ENCODE measurements at regions not wholly inside any gene's neighbourhood (a gene's known extent, or its start where the extent isn't known, plus 50 kb on each side); places are given as distances from the start of the nearest gene placed in this dataset.
A peak's percentile ranks its signal among the peaks of the same experiment; 100 is the strongest.

DNA sequence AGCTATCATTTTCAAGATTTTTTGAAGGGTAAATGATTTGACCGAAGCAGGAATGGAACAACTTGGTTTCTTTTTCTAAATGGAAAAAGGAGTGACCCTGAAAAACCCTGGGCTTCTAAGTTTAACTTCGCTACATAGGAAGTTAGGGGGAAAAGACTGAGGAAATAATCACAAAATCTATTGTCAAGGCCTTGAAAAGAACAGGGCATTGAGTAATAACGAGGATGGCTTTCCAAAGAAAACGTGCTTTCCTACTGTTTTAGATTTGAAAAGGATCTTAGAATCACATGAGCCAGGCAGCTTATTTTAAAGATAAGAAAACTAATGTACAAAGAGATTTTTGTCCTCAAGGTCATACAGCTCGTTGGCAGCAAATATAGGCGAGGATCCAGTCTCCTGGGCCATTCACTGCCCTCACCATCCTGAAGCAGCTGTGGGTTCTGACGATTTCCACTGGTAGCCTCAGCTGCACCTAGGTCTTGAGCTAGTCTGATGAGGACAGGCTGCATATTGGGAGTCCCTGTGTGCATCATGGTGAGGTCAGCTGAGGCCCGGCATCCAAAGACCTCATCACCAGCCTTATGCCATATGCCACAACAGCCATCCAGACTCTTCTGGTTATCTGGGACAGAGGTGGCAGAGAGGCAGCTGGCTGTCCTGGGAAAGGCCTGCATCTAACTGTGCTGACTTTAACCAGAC is 384.7 kb upstream of the NRP1 start:
- 26 to 33% methylated on average over 8 of the region's 8 CpGs for WGBS, 2 donors
- no peaks in the 10 kb centered on the region for H3K27me3 ChIP-seq (ENCODE audit: control insufficient read depth in 1 of 2, insufficient read depth in 2 of 2, low read length in 1 of 2)
- H3K4me3 ChIP-seq (ENCODE audit: low read length in 2 of 2) = no peak overlapping the region
- ATAC-seq (ENCODE audit: low FRiP score) = peak; percentile 33
- H3K36me3 ChIP-seq (ENCODE audit: control insufficient read depth in 1 of 2, insufficient read depth in 2 of 2, low read length in 1 of 2) = no peaks in the 10 kb centered on the region
- H3K27ac ChIP-seq (ENCODE audit: low read depth in 1 of 2, low read length in 2 of 2) = no peak overlapping the region
- intact Hi-C loops (cut with DNase I) = no loop called here
- no peaks in the 10 kb centered on the region for H3K4me1 ChIP-seq (ENCODE audit: control insufficient read depth in 1 of 2, insufficient read depth in 2 of 2, low read length in 2 of 2)
- DNase-seq = no peak
- no peaks in the 10 kb centered on the region for H3K9me3 ChIP-seq (ENCODE audit: control insufficient read depth, low read length)

GRCh38 chr10:33716501-33717267 is 382.2 kb upstream of the NRP1 start:
- 88 to 95% methylated on average over 2 of the region's 2 CpGs for WGBS, 2 donors
- ATAC-seq (ENCODE audit: low FRiP score) (no peak), DNase-seq (no peak)
- Histone ChIP-seq H3K27ac (ENCODE audit: low read depth in 1 of 2, low read length in 2 of 2) (no peak overlapping the region), H3K36me3 (ENCODE audit: control insufficient read depth in 1 of 2, insufficient read depth in 2 of 2, low read length in 1 of 2) (no peaks in the 10 kb centered on the region), H3K9me3 (ENCODE audit: control insufficient read depth, low read length) (no peaks in the 10 kb centered on the region), H3K4me3 (ENCODE audit: low read length in 2 of 2) (no peak overlapping the region), H3K4me1 (ENCODE audit: control insufficient read depth in 1 of 2, insufficient read depth in 2 of 2, low read length in 2 of 2) (no peaks in the 10 kb centered on the region), H3K27me3 (ENCODE audit: control insufficient read depth in 1 of 2, insufficient read depth in 2 of 2, low read length in 1 of 2) (no peaks in the 10 kb centered on the region)
- intact Hi-C loops (cut with DNase I) = no loop called here

- Histone ChIP-seq H3K4me3 (ENCODE audit: low read length in 2 of 2) (no peak overlapping the region), H3K9me3 (ENCODE audit: control insufficient read depth, low read length) (no peaks in the 10 kb centered on the region), H3K27me3 (ENCODE audit: control insufficient read depth in 1 of 2, insufficient read depth in 2 of 2, low read length in 1 of 2) (no peaks in the 10 kb centered on the region), H3K4me1 (ENCODE audit: control insufficient read depth in 1 of 2, insufficient read depth in 2 of 2, low read length in 2 of 2) (no peaks in the 10 kb centered on the region), H3K36me3 (ENCODE audit: control insufficient read depth in 1 of 2, insufficient read depth in 2 of 2, low read length in 1 of 2) (peaks cover 0 to 2% of the 10 kb centered on the region in 2 donors), H3K27ac (ENCODE audit: low read depth in 1 of 2, low read length in 2 of 2) (no peak overlapping the region)
- ATAC-seq (ENCODE audit: low FRiP score) (no peak), DNase-seq (no peak)
- WGBS, 2 donors = 90 to 95% methylated on average over 16 of the region's 16 CpGs
- intact Hi-C loops (cut with DNase I) = no loop called here
Measured at GRCh38 chr10:33715303-33715975, 381.0 kb upstream of the NRP1 start.

DNA sequence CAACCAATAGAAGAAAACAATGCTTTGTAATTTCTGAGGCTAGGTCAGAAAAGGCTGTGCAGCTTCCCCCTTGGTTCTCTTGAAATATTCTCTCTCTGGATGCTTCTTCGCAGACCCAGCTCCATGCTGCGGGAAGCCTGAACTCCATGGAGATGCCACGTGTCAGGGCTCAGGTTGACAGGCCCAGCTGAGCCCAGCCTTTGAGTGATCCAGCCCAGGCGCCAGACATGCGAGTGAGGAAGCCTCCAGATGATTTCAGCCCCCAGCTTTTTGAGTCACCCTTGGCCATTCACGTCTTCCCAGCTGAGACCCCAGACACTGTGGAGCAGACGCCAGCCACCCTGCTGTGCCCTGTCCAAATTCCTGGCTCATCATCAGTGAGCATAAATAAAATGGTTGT is 378.4 kb upstream of the NRP1 start:
- Histone ChIP-seq H3K4me1 (ENCODE audit: control insufficient read depth in 1 of 2, insufficient read depth in 2 of 2, low read length in 2 of 2) (no peaks in the 10 kb centered on the region), H3K36me3 (ENCODE audit: control insufficient read depth in 1 of 2, insufficient read depth in 2 of 2, low read length in 1 of 2) (peaks cover 0 to 2% of the 10 kb centered on the region in 2 donors), H3K27me3 (ENCODE audit: control insufficient read depth in 1 of 2, insufficient read depth in 2 of 2, low read length in 1 of 2) (no peaks in the 10 kb centered on the region), H3K27ac (ENCODE audit: low read depth in 1 of 2, low read length in 2 of 2) (no peak overlapping the region), H3K4me3 (ENCODE audit: low read length in 2 of 2) (no peak overlapping the region), H3K9me3 (ENCODE audit: control insufficient read depth, low read length) (no peaks in the 10 kb centered on the region)
- 93 to 95% methylated on average over 7 of the region's 7 CpGs for WGBS, 2 donors
- intact Hi-C loops (cut with DNase I) = no loop called here
- no peak for DNase-seq
- no peak for ATAC-seq (ENCODE audit: low FRiP score)

- intact Hi-C loops (cut with DNase I) = no loop called here
- Histone ChIP-seq H3K27ac (ENCODE audit: low read depth in 1 of 2, low read length in 2 of 2) (no peak overlapping the region), H3K9me3 (ENCODE audit: control insufficient read depth, low read length) (no peaks in the 10 kb centered on the region), H3K4me3 (ENCODE audit: low read length in 2 of 2) (no peak overlapping the region), H3K27me3 (ENCODE audit: control insufficient read depth in 1 of 2, insufficient read depth in 2 of 2, low read length in 1 of 2) (no peaks in the 10 kb centered on the region), H3K4me1 (ENCODE audit: control insufficient read depth in 1 of 2, insufficient read depth in 2 of 2, low read length in 2 of 2) (no peaks in the 10 kb centered on the region), H3K36me3 (ENCODE audit: control insufficient read depth in 1 of 2, insufficient read depth in 2 of 2, low read length in 1 of 2) (peaks cover 0 to 2% of the 10 kb centered on the region in 2 donors)
- DNase-seq = no peak
- no peak for ATAC-seq (ENCODE audit: low FRiP score)
- WGBS, 2 donors = 96 to 97% methylated on average over 5 of the region's 5 CpGs
Measured at GRCh38 chr10:33710006-33710405, 375.5 kb upstream of the NRP1 start.

- Histone ChIP-seq H3K27me3 (ENCODE audit: control insufficient read depth in 1 of 2, insufficient read depth in 2 of 2, low read length in 1 of 2) (no peaks in the 10 kb centered on the region), H3K36me3 (ENCODE audit: control insufficient read depth in 1 of 2, insufficient read depth in 2 of 2, low read length in 1 of 2) (peaks cover 0 to 2% of the 10 kb centered on the region in 2 donors), H3K4me1 (ENCODE audit: control insufficient read depth in 1 of 2, insufficient read depth in 2 of 2, low read length in 2 of 2) (no peaks in the 10 kb centered on the region), H3K27ac (ENCODE audit: low read depth in 1 of 2, low read length in 2 of 2) (no peak overlapping the region), H3K9me3 (ENCODE audit: control insufficient read depth, low read length) (no peaks in the 10 kb centered on the region), H3K4me3 (ENCODE audit: low read length in 2 of 2) (no peak overlapping the region)
- intact Hi-C loops (cut with DNase I) = no loop called here
- no peak for DNase-seq
- WGBS, 2 donors = 89 to 90% methylated on average over 4 of the region's 4 CpGs
- ATAC-seq (ENCODE audit: low FRiP score) = no peak
Measured at GRCh38 chr10:33709008-33709753, 374.7 kb upstream of the NRP1 start.

DNA sequence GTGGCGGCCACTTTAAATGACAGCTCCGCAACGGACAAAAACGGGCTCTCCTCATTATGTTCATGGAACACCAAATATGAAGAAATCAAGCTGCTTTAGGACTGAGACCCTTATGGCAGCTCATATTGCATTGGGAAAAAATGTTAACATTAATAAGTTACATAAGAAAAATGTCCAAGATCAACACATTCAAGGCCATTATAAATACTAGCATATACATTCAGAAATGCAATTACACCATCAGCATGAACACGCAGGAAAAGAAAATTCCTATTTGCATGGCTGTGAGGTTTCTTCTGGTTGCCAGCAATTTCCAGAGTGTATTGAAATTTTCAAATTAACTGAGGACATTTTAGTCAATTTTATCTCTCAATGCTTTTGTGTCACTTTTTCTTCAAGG is 374.1 kb upstream of the NRP1 start:
- WGBS, 2 donors = 63 to 70% methylated on average over 5 of the region's 5 CpGs
- Histone ChIP-seq H3K36me3 (ENCODE audit: control insufficient read depth in 1 of 2, insufficient read depth in 2 of 2, low read length in 1 of 2) (peaks cover 0 to 2% of the 10 kb centered on the region in 2 donors), H3K27me3 (ENCODE audit: control insufficient read depth in 1 of 2, insufficient read depth in 2 of 2, low read length in 1 of 2) (no peaks in the 10 kb centered on the region), H3K27ac (ENCODE audit: low read depth in 1 of 2, low read length in 2 of 2) (no peak overlapping the region), H3K4me3 (ENCODE audit: low read length in 2 of 2) (peak overlapping the region in 1 of 2 donors; percentile 8), H3K9me3 (ENCODE audit: control insufficient read depth, low read length) (no peaks in the 10 kb centered on the region), H3K4me1 (ENCODE audit: control insufficient read depth in 1 of 2, insufficient read depth in 2 of 2, low read length in 2 of 2) (no peaks in the 10 kb centered on the region)
- DNase-seq (no peak), ATAC-seq (ENCODE audit: low FRiP score) (no peak)
- intact Hi-C loops (cut with DNase I) = no loop called here

DNA sequence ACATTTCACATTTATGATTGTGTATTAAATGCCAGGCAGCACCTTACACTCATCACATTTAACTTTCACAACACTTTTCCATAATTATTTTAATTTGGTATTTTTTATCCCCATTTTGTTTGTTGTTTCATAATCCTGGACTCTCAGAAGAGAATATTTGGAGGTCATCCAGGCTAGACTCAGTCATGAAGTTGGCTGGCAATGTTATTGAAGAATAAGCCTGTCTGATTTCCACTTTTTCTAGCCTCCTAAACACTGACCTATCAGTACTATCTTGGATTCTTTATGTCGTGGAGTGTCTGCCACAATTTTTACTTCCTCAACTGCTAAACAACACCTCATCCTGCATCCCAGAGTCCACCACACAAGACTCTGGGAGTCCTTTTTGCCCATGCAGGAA is 372.3 kb upstream of the NRP1 start:
- intact Hi-C loops (cut with DNase I) = no loop called here
- Histone ChIP-seq H3K9me3 (ENCODE audit: control insufficient read depth, low read length) (no peaks in the 10 kb centered on the region), H3K27ac (ENCODE audit: low read depth in 1 of 2, low read length in 2 of 2) (no peak overlapping the region), H3K27me3 (ENCODE audit: control insufficient read depth in 1 of 2, insufficient read depth in 2 of 2, low read length in 1 of 2) (no peaks in the 10 kb centered on the region), H3K36me3 (ENCODE audit: control insufficient read depth in 1 of 2, insufficient read depth in 2 of 2, low read length in 1 of 2) (peaks cover 0 to 2% of the 10 kb centered on the region in 2 donors), H3K4me3 (ENCODE audit: low read length in 2 of 2) (no peak overlapping the region), H3K4me1 (ENCODE audit: control insufficient read depth in 1 of 2, insufficient read depth in 2 of 2, low read length in 2 of 2) (no peaks in the 10 kb centered on the region)
- ATAC-seq (ENCODE audit: low FRiP score) (peak; percentile 53), DNase-seq (no peak)
- 17 to 28% methylated on average over 1 of the region's 1 CpG for WGBS, 2 donors

All from aorta (tissue), 5 donors.